Activated CD4-positive, alpha-beta T cell treated with anti-CD3 and anti-CD28 coated beads, Interleukin-2, amount 10 ng/mL, durations not matched to agents 24 days and 14 days (primary cell): ENCODE measurements at regions not wholly inside any gene's neighbourhood (a gene's known extent, or its start where the extent isn't known, plus 50 kb on each side); places are given as distances from the start of the nearest gene placed in this dataset.
A peak's percentile ranks its signal among the peaks of the same experiment; 100 is the strongest.

Source experiments
- DNase-seq: peaks from one replicate; pipeline ENCODE4 v3.0.0; 2022
- H3K27ac Mint-ChIP-seq: one replicate; pipeline ENCODE4 v1.8.0; 2022; ENCODE audit warnings: mild to moderate bottlenecking, mixed read lengths
- H3K27me3 Mint-ChIP-seq: one replicate; pipeline ENCODE4 v1.8.0; 2022; ENCODE audit warnings: mixed read lengths
- H3K36me3 Mint-ChIP-seq: one replicate; pipeline ENCODE4 v1.8.0; 2022; ENCODE audit warnings: low read depth, mild to moderate bottlenecking, mixed read lengths
- H3K4me1 Mint-ChIP-seq: one replicate; pipeline ENCODE4 v1.8.0; 2021; ENCODE audit warnings: mixed read lengths
- H3K4me3 Mint-ChIP-seq: one replicate; pipeline ENCODE4 v1.8.0; 2022; ENCODE audit warnings: mild to moderate bottlenecking, moderate library complexity, mixed read lengths
- H3K9me3 Mint-ChIP-seq: one replicate; pipeline ENCODE4 v1.8.0; 2021; ENCODE audit warnings: mixed read lengths
- intact Hi-C: fragments of 100-400 bp; cut with micrococcal nuclease; formaldehyde crosslinking; loops from one replicate; pipeline ENCODE4 v1.15.1; 2023

DNA sequence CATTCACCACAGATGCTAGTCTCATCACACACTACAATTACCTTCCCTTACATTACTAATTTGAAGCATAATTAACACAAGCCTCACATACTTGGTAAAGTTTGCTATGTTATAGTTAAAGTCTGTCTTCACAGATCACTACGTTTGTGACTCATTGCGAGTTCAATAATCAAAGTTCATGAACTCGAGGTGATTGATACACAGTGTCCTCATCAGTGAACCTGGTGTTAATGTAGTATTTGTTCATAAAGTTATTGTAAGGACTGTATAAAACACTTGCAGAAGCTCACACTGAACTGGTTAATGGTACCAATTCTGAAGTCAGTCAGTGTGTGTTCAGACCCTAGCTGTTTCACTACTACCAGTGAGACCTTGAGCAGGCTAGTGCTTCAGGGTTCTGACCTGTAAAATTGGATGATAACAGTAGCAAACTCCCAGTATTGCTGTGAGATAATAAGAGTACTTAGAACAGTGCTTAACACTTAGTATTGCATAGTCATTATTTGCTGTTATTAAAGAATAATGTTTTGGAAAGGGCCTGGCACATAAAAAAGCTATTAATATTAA, 313.3 kb downstream of the LIG4 start:
- Mint-ChIP-seq H3K4me3 (no peak overlapping the region), H3K9me3 (no peaks in the 10 kb centered on the region), H3K36me3 (no peaks in the 10 kb centered on the region), H3K27ac (no peak overlapping the region), H3K27me3 (no peaks in the 10 kb centered on the region), H3K4me1 (no peaks in the 10 kb centered on the region)
- DNase-seq: no peak
- intact Hi-C loops: no loop called here

DNA sequence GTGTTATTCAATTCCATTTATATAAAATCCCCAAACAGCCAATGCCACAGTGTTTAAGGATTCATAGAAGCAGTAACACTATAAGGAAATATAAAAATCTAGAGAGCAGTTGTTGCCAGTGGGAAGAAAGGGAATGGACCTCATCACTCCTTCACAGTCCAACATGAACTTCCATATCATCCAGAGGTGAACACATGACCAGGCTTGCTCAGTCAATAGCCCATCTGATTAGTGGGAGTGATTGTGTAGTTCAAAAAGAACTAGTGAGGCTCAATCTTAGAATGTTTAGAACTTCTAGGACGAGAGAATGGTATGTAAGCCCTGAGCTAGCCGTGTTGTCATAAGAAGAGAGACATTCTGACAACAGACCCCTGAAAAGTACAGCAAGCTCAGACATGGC, 314.1 kb downstream of the LIG4 start:
- no peak for DNase-seq
- H3K27me3 Mint-ChIP-seq: no peaks in the 10 kb centered on the region
- intact Hi-C loops: no loop called here
- no peaks in the 10 kb centered on the region for H3K9me3 Mint-ChIP-seq
- H3K4me3 Mint-ChIP-seq: no peak overlapping the region
- H3K36me3 Mint-ChIP-seq: no peaks in the 10 kb centered on the region
- H3K27ac Mint-ChIP-seq: no peak overlapping the region
- no peaks in the 10 kb centered on the region for H3K4me1 Mint-ChIP-seq

DNA sequence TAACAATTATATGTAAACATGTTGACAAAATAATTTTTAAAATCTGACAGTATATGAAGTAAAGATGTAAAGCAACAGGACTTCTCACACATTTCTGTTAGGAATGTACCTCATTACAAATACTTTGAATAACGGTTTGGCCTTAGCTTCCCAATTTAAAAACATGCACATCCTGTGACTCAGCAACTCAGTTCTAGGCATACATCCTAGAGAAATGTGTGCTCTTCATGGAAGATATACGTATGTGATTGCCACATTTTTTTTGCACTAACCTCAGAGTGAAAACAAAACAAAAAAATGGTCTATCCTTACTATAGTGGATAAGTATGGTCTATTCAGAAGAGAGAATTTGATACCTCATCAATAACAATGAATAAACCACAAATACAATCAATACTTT, 314.6 kb downstream of the LIG4 start:
- Mint-ChIP-seq H3K4me3 (no peak overlapping the region), H3K27me3 (no peaks in the 10 kb centered on the region), H3K36me3 (no peaks in the 10 kb centered on the region)

DNA sequence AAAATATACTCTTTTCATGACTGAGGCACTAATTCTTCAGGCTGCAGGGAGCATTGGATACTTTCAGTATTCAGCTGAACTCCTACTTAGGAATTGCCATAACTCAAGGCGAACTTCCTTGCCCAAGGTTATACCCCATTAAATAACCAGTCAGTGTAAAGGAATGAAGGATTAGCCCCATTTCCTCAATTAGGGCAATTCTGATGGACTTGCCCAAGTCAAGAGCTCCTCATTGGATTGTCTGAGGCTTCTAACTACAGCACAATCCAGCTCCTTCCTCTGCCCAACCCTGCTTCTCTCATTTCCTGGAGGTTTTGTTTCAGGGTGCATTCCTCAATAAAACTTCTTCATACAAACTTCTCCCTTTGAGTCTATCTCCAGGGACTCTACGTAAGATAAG, 329.2 kb downstream of the LIG4 start:
- H3K36me3 Mint-ChIP-seq: no peaks in the 10 kb centered on the region
- H3K27ac Mint-ChIP-seq: no peak overlapping the region
- H3K4me1 Mint-ChIP-seq: no peaks in the 10 kb centered on the region
- intact Hi-C loops: no loop called here
- peaks cover 3% of the 10 kb centered on the region for H3K9me3 Mint-ChIP-seq
- no peaks in the 10 kb centered on the region for H3K27me3 Mint-ChIP-seq
- DNase-seq: peak; percentile 16
- no peak overlapping the region for H3K4me3 Mint-ChIP-seq

More for the DNA sequence above, 314.6 kb downstream of the LIG4 start:
- intact Hi-C loops: no loop called here
- Mint-ChIP-seq H3K4me1 (no peaks in the 10 kb centered on the region), H3K9me3 (no peaks in the 10 kb centered on the region), H3K27ac (no peak overlapping the region)
- DNase-seq: no peak

DNA sequence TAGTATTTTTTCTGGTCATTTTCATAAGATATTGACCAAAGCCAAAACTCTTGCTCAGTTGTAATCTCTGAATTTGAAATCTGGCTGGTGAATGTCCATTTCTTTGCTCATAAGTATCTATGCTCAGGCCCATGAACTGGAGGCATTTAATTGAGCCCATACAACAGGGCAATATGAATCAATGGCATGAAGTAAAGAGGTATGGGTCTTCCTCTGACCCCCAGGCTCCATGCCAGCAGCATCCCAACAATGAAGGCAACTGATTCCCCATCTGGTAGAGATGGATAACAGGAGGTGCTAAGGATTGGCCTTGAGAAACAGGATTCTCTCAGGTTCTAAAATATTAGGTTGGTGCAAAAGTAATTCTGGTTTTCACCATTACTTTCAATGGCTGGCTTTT, 330.8 kb downstream of the LIG4 start:
- Mint-ChIP-seq H3K27ac (no peak overlapping the region), H3K27me3 (no peaks in the 10 kb centered on the region)

DNA sequence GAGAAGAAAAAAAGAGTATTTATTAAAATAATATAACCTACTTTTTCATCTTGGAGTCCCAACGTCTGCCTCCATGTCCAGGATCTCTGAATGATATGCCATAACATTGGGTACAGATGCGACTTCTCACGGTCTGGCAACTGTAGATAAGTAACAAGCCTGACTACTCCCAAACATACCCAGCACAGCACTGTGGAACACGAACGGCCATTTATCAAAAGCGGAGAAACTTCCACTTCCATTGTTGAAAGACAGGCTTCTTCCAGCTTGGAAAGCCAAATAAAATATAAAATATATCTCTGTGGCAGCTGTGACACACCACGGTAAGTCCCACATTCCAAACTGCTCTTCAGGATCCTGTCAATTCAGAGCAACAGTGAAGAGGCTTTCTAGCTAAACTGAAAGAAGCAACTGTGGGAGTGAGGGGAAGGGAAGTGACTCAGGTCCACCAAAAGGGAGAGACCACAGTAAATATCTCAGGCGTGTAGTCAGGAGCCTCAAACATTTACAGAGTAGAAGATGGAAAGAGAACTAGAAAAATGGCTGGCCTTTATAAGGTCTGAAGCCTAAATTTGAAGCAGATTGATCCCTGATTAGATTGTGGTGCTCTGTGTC, 331.7 kb downstream of the LIG4 start:
- Mint-ChIP-seq H3K4me3 (no peak overlapping the region), H3K27me3 (no peaks in the 10 kb centered on the region), H3K9me3 (peaks cover 16% of the 10 kb centered on the region), H3K36me3 (no peaks in the 10 kb centered on the region), H3K27ac (no peak overlapping the region), H3K4me1 (no peaks in the 10 kb centered on the region)
- no peak for DNase-seq
- intact Hi-C loops: no loop called here

More for the DNA sequence above, 330.8 kb downstream of the LIG4 start:
- peaks cover 13% of the 10 kb centered on the region for H3K9me3 Mint-ChIP-seq
- intact Hi-C loops: no loop called here
- no peaks in the 10 kb centered on the region for H3K36me3 Mint-ChIP-seq
- H3K4me3 Mint-ChIP-seq: no peak overlapping the region
- H3K4me1 Mint-ChIP-seq: no peaks in the 10 kb centered on the region
- DNase-seq: no peak

DNA sequence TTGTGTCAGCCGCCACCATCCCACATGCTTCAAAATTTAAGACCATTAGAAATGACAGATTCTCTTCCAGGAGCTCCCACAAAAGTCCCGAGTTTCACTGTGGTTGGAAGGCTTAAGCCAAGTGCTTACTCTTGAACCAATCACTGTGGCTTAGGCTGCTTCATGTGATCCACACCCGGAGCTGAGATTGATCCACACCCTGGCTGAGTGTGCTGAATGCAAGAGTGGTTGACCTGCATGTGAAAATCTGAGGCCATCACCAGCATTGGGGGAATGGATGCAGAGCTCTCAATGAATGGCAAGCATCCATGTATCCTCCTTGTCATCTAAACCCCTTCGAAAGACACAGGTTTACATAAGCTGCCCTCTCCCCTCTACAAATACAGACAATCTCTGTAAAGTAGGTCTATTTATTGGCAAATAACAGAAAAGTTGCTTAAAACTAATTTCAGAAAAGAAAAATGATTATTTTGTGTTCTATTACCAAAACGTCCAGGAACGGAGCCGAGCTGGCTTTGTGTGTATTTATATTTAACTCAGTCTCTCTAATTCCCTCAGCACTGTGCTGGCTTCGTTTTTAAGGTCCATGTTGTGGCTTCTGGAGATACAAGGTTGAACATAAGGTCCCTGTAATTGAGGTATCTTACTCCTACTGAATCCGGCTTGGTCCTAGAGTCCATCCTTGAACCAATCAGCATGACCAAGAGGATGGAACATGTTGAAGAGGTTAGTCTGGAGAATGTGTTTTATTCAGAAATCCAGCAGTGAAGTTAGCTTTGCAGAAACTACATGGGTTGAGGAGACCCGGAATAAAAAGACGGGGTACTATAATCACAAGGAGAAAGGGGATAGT, 332.4 kb downstream of the LIG4 start:
- Mint-ChIP-seq H3K4me1 (no peaks in the 10 kb centered on the region), H3K9me3 (peaks cover 16% of the 10 kb centered on the region), H3K27ac (no peak overlapping the region), H3K27me3 (no peaks in the 10 kb centered on the region), H3K4me3 (no peak overlapping the region), H3K36me3 (no peaks in the 10 kb centered on the region)
- intact Hi-C loops: no loop called here
- DNase-seq: no peak

DNA sequence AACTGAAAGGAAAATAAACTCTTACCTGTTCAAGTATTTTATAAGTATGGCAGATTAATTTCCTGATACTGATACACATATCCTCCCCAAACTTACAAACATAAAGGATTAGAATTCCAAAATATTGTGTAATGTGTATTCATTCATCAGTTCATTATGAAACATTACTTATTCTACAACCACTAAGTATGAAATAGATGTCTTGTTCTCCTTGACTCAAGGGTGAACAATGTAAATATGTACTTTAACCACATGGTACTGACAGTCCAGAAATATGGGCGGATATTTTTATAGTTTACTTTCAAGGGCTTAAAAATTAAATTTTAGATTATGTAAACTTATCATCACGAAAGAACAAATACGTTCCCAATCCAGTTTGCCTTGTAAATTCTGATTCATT, 334.0 kb downstream of the LIG4 start:
- peaks cover 16% of the 10 kb centered on the region for H3K9me3 Mint-ChIP-seq
- H3K27ac Mint-ChIP-seq: no peak overlapping the region
- no peaks in the 10 kb centered on the region for H3K36me3 Mint-ChIP-seq
- no peaks in the 10 kb centered on the region for H3K27me3 Mint-ChIP-seq
- DNase-seq: no peak
- intact Hi-C loops: no loop called here
- H3K4me3 Mint-ChIP-seq: no peak overlapping the region
- H3K4me1 Mint-ChIP-seq: no peaks in the 10 kb centered on the region

DNA sequence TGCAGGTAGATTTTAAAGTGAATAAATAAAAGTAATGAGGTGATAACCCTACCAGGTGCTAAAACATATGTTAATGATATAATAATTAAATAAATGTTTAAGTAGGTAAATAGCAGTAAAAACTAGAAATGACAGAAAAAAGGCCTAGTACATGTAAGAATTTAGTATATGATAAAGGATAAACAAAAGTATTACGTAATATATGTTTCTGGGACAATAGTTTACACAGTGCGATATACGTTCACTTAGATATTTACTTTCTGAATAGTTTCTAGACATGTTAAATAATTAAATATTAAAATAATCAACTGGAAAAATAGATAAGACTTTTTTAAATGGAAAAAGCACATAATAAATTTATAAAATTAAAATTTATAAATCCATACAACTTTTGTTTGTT, 340.9 kb downstream of the LIG4 start:
- Mint-ChIP-seq H3K27ac (no peak overlapping the region), H3K9me3 (peaks cover 1% of the 10 kb centered on the region), H3K36me3 (no peaks in the 10 kb centered on the region), H3K4me3 (no peak overlapping the region), H3K4me1 (no peaks in the 10 kb centered on the region), H3K27me3 (peaks cover 5% of the 10 kb centered on the region)
- DNase-seq: no peak
- intact Hi-C loops: no loop called here

DNA sequence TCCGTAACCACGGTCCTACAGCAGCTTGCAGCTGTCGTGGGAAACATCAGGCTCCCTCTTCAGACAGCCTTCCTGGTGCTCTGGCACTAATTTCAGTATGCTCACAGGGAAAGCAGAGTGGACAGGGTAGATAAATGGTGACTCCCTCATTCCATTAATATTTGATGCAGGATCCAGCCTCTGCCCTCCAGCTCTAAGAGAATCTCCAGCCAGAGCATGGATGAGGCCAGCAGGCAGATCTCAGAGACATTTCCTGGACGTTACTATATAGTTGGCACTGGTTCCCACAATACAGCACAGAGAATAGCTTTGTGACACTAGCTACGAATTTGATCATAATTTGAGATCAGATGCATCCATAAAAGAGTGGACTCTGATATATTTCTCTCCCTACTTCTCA, 341.4 kb downstream of the LIG4 start:
- no peak overlapping the region for H3K4me3 Mint-ChIP-seq
- peaks cover 6% of the 10 kb centered on the region for H3K27me3 Mint-ChIP-seq
- H3K4me1 Mint-ChIP-seq: no peaks in the 10 kb centered on the region
- no peaks in the 10 kb centered on the region for H3K9me3 Mint-ChIP-seq
- no peak for DNase-seq
- intact Hi-C loops: no loop called here
- H3K36me3 Mint-ChIP-seq: no peaks in the 10 kb centered on the region
- no peak overlapping the region for H3K27ac Mint-ChIP-seq

DNA sequence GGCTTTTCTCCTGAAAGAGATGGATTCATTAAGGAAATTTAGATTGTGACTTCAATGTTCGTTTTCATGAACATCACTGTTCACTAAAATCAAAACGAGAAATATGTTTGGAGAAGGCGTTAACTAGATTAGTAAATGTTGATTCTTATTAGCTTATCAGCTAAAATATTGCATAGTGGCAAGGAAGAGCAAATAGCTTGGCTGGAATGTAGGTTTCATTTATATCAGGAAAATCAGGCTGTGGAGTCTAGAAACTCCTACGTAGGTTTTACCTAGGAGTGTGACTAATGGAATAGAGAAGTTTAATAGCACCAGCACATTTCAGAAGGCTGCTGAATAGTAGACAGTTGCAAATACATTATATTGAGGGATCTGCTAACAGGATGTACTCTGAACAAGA, 344.9 kb downstream of the LIG4 start:
- H3K4me1 Mint-ChIP-seq: no peaks in the 10 kb centered on the region
- H3K4me3 Mint-ChIP-seq: no peak overlapping the region
- H3K36me3 Mint-ChIP-seq: no peaks in the 10 kb centered on the region
- no peak overlapping the region for H3K27ac Mint-ChIP-seq
- H3K9me3 Mint-ChIP-seq: peaks cover 3% of the 10 kb centered on the region
- peaks cover 28% of the 10 kb centered on the region for H3K27me3 Mint-ChIP-seq
- intact Hi-C loops: no loop called here
- no peak for DNase-seq

DNA sequence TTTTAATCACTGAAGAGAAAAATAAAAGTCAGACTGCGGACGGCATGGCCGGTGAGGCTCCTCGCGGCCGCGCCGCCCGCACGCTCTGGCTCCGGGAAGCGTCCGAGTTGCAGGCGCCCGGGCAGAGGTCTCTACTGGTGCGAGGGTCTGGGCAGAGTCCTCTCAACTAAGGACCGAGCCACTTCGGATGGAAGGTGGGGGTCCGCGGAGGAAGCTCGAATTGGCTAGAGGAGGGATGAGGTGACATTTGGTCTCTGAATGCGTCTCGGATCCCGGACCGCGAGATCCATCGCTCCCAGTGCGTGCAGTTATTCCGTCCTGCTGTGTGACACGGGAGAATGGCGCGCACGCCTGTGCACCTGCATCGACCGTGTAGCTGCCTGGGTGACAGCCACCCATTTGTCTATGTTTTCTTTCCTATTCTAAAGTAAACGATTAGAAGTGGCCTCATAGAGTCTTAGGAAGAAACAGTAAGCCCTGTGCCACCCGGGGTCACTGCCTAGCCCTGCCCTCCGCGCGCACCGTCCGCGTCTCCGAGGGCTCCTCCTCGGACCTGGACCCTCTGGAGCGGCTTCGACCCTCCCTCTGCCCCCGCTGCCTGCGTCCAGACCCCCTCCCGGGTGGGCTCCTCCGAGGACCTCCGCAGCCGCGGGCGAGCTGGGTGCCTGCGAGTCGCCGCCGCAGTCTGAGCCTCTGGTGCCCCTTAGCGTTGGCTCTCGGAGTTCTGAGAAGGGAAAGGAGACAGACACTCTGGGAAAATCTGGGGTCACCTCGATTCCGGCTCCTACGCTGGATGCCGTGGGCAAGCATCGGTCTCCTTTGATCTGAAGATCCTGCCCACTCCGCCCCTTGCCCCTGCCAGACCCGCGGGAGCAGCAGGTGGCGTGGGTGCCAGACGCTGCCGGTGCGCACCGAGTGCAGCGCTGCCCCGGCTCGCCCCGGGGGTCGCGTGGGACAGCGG, 347.4 kb downstream of the LIG4 start:
- H3K27ac Mint-ChIP-seq: no peak overlapping the region
- intact Hi-C loops: no loop called here
- no peaks in the 10 kb centered on the region for H3K36me3 Mint-ChIP-seq
- peaks cover 37% of the 10 kb centered on the region for H3K27me3 Mint-ChIP-seq
- peaks cover 7% of the 10 kb centered on the region for H3K9me3 Mint-ChIP-seq
- no peaks in the 10 kb centered on the region for H3K4me1 Mint-ChIP-seq
- no peak for DNase-seq
- peak overlapping the region; percentile 62 for H3K4me3 Mint-ChIP-seq

DNA sequence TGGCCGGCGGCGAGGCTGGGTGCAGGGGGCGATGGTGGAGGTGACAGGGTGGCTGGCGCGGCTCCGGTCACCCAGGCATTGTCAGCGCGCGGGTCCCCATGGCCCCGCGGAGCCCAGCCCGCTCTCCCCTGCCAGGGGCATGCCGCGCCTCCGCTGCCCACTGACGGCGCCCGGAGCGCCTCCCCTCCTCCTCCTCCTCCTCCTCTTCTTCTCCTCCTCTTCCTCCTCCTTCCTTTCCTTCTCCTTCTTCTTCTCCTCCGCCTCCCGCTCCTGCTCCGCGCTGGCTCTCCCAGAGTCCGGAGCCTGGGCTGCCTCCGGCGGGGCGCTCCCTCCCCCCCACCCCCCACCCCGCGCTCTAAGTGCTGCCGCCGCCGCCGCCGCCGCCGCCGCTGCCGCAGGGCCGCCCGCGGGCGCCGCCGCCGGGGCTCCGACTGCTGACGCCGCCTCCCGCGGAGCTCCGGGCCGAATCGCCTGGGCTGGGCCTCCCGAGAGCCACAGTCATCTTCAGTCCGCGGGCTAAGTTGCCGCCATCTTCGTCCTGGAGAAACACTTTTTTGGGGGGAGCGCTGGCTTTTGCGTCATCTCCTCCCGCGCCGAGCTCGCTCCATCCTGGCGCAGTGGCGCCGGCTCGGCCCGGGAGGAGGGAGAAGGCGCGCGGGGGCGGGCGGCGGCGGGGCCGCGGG, 348.3 kb downstream of the LIG4 start:
- Mint-ChIP-seq H3K27me3 (peaks cover 37% of the 10 kb centered on the region), H3K4me1 (no peaks in the 10 kb centered on the region), H3K36me3 (no peaks in the 10 kb centered on the region), H3K27ac (no peak overlapping the region), H3K9me3 (peaks cover 7% of the 10 kb centered on the region), H3K4me3 (no peak overlapping the region)
- intact Hi-C loops: no loop called here
- DNase-seq: no peak
